ENCODE measurements at regions not wholly inside any gene's neighbourhood (a gene's known extent, or its start where the extent isn't known, plus 50 kb on each side); places are given as distances from the start of the nearest gene placed in this dataset.

DNA sequence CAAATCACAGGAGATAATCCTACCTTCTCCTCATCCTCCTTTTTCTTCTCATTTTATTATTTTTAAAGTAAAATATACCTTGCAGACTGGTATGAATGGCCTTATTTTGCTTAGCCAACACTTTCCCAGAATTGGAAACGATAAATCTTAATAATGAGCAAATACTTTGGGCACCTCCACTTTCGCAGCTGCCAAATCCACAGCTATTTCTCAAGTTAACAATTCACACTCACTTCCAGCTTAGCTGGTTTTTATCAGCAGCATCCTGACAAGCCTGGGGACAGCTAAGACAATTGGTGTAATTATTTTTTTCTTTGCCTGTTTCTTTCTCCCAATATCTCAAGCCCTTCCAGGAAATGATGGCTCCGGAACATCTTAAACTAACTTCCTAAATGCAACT is 867.5 kb upstream of the TMEM132C start:
- no peak overlapping the region for H3K27ac ChIP-seq (ENCODE audit: low read depth in 2 of 2, low read length in 2 of 2)
- H3K4me3 ChIP-seq (ENCODE audit: low read length in 3 of 3) = no peak overlapping the region
- H3K4me1 ChIP-seq (ENCODE audit: control insufficient read depth in 2 of 3, insufficient read depth in 2 of 3, low read depth in 1 of 3, low read length in 3 of 3) = no peaks in the 10 kb centered on the region
- no peaks in the 10 kb centered on the region for H3K9me3 ChIP-seq (ENCODE audit: control insufficient read depth in 2 of 3, insufficient read depth in 1 of 3, low read length in 3 of 3)
- H3K9ac ChIP-seq (ENCODE audit: low read length in 3 of 3) = no peak overlapping the region
- intact Hi-C loops (cut with DNase I) = no loop called here
- FAIRE-seq (no peak), DNase-seq (no peak)
- no peaks in the 10 kb centered on the region for H3K36me3 ChIP-seq (ENCODE audit: control insufficient read depth in 2 of 3, insufficient read depth in 3 of 3, low read length in 3 of 3)
- H3K27me3 ChIP-seq (ENCODE audit: control insufficient read depth, insufficient read depth, low read length) = no peaks in the 10 kb centered on the region
- TF ChIP-seq CTCF (IDR thresholded peaks at IDR 0.05; ENCODE audit: borderline replicate concordance, extremely low read depth, insufficient read depth) = no peak

DNA sequence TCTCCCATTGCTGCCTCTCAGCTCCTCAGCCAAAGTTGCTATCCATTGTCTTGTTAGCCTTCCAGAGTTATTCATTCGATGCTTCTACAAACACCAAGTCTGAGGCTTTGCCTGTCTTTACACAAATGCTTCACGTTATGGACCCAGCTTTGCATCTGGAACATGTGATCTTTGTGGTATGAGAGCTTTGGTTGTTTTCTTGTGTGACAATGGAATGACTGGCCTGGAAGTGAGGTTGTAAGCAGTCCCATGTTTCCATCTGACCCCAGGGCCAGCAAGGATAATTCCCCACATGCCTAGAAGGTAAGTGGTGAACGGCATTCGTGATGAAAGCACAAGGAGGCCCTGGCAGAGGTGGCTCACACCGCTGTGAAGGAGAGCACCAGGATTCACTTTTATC is 866.7 kb upstream of the TMEM132C start:
- Histone ChIP-seq H3K4me3 (ENCODE audit: low read length in 3 of 3) (no peak overlapping the region), H3K4me1 (ENCODE audit: control insufficient read depth in 2 of 3, insufficient read depth in 2 of 3, low read depth in 1 of 3, low read length in 3 of 3) (no peaks in the 10 kb centered on the region), H3K9ac (ENCODE audit: low read length in 3 of 3) (no peak overlapping the region), H3K36me3 (ENCODE audit: control insufficient read depth in 2 of 3, insufficient read depth in 3 of 3, low read length in 3 of 3) (no peaks in the 10 kb centered on the region), H3K27ac (ENCODE audit: low read depth in 2 of 2, low read length in 2 of 2) (no peak overlapping the region), H3K9me3 (ENCODE audit: control insufficient read depth in 2 of 3, insufficient read depth in 1 of 3, low read length in 3 of 3) (no peaks in the 10 kb centered on the region), H3K27me3 (ENCODE audit: control insufficient read depth, insufficient read depth, low read length) (no peaks in the 10 kb centered on the region)
- DNase-seq (no peak), FAIRE-seq (no peak)
- intact Hi-C loops (cut with DNase I) = no loop called here
- no peak for TF ChIP-seq CTCF (IDR thresholded peaks at IDR 0.05; ENCODE audit: borderline replicate concordance, extremely low read depth, insufficient read depth)

DNA sequence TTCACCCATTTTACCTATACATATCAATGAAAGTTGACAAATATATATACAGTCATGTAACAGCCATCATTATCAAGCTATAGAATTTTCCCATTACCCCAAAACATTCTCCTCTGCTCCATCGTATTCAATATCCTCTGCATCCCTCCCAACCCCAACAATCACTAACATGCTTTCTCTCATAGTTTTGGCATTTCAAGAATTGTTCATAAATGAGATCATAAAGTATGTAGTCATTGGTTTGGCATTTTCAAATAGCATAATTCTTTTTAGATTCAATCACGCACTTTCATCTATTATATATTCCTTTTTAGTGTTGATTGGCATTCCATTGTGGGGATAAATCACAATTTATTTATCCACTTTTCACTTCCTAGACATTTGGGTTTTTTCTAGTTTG is 866.0 kb upstream of the TMEM132C start:
- intact Hi-C loops (cut with DNase I) = no loop called here

More for the DNA sequence above, 866.0 kb upstream of the TMEM132C start:
- no peaks in the 10 kb centered on the region for H3K27me3 ChIP-seq (ENCODE audit: control insufficient read depth, insufficient read depth, low read length)
- H3K36me3 ChIP-seq (ENCODE audit: control insufficient read depth in 2 of 3, insufficient read depth in 3 of 3, low read length in 3 of 3) = no peaks in the 10 kb centered on the region
- no peak overlapping the region for H3K9ac ChIP-seq (ENCODE audit: low read length in 3 of 3)
- no peaks in the 10 kb centered on the region for H3K9me3 ChIP-seq (ENCODE audit: control insufficient read depth in 2 of 3, insufficient read depth in 1 of 3, low read length in 3 of 3)
- FAIRE-seq (no peak), DNase-seq (no peak)
- no peak overlapping the region for H3K27ac ChIP-seq (ENCODE audit: low read depth in 2 of 2, low read length in 2 of 2)
- no peak for TF ChIP-seq CTCF (IDR thresholded peaks at IDR 0.05; ENCODE audit: borderline replicate concordance, extremely low read depth, insufficient read depth)
- no peaks in the 10 kb centered on the region for H3K4me1 ChIP-seq (ENCODE audit: control insufficient read depth in 2 of 3, insufficient read depth in 2 of 3, low read depth in 1 of 3, low read length in 3 of 3)
- no peak overlapping the region for H3K4me3 ChIP-seq (ENCODE audit: low read length in 3 of 3)
